WERI-Rb-1 (cell line): ENCODE measurements at regions not wholly inside any gene's neighbourhood (a gene's known extent, or its start where the extent isn't known, plus 50 kb on each side); places are given as distances from the start of the nearest gene placed in this dataset.
A peak's percentile ranks its signal among the peaks of the same experiment; 100 is the strongest.
"Not testable (repeated sequence)": the region's sequence is repeated elsewhere in the genome, so short reads cannot be mapped to it uniquely, and the experiment has no call there.

Experiments used
- DNase-seq: peaks from one replicate; pipeline ENCODE4 v3.0.0-alpha.2; 2020
- H3K27ac ChIP-seq: fragments of 250-450 bp; sonication (Bioruptor Pico); 2 replicates; pipeline ENCODE4 v1.5.1; 2020; ENCODE audit warnings: mild to moderate bottlenecking, moderate library complexity
- H3K27me3 ChIP-seq: fragments of 250-450 bp; sonication (Bioruptor Pico); 2 replicates; pipeline ENCODE4 v1.5.1; 2021; ENCODE audit warnings: mild to moderate bottlenecking, low read depth, moderate library complexity; ENCODE audit not compliant: insufficient read depth, severe bottlenecking
- H3K36me3 ChIP-seq: fragments of 250-450 bp; sonication (Bioruptor Pico); 2 replicates; pipeline ENCODE4 v1.5.1; 2020; ENCODE audit warnings: mild to moderate bottlenecking, moderate library complexity
- H3K4me3 ChIP-seq: 2 replicates; pipeline ENCODE4 v1.5.1; 2011; ENCODE audit warnings: low read depth, mild to moderate bottlenecking, control low read depth, low read length
- H3K9me3 ChIP-seq: fragments of 250-450 bp; sonication (Bioruptor Pico); 2 replicates; pipeline ENCODE4 v1.5.1; 2021; ENCODE audit warnings: mild to moderate bottlenecking, moderate library complexity; ENCODE audit not compliant: severe bottlenecking

DNA sequence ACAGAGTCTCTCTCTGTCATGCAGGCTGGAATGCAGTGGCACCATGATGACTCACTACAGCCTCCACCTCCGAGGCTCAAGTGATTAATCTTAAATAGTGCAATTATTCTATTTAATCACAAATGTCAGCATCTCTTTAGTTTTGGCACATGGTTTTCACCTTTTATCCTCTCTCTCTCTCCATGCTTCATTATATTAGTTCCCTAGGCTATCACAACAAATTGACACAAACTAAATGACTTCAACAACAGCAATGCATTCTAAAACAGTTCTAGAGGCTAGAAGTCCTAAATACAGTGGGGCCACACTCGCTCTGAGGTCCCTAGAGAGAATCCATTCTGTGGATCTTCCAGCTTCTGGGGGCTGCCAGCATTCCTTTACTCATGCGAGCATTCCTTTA is 178.2 kb upstream of the ZNG1F start:
- H3K9me3 ChIP-seq, H3K4me3 ChIP-seq, H3K27ac ChIP-seq, DNase-seq, H3K36me3 ChIP-seq, H3K27me3 ChIP-seq: not testable (repeated sequence)

DNA sequence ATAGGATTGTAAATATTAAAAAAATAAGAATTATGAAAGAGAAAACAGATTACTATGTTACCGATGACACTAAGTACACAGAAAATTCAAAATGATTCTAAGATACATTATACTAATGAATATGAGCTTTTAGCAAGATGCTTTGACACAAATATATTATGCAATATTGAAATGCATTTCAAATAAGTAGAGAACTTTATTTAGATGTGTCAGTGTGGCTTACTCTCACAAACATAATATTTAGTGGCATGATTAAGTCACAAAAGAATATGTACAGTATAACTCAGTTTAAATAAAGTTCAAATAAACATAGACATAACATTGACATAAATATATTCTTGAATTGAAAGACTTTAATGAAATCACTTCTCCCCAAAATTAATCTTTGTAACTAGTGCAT is 172.7 kb upstream of the ZNG1F start:
- H3K9me3 ChIP-seq, H3K27me3 ChIP-seq, DNase-seq, H3K4me3 ChIP-seq, H3K36me3 ChIP-seq, H3K27ac ChIP-seq: not testable (repeated sequence)

DNA sequence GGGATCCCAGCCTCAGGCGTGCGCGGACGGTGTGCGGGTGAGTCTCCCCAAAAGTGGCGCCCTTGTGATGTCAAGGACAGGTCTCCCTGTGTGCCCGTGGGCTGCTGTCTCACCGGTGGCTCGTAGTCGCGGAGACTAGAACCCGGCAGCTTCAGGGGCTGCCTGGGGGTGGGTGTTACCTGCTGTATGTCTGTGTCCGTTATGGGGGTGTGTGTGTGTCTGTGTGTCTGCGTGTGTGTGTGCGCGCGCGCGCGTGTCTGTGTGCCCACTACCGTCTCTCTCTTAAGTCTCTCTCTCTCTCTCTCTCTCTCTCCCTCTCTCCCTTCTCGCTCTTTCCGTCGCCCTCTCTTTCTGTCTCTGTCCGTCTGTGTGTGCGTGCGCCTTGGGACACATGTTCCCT is 170.0 kb upstream of the ZNG1F start:
- peak overlapping the region; percentile 52 for H3K27ac ChIP-seq
- H3K9me3 ChIP-seq, H3K36me3 ChIP-seq, H3K27me3 ChIP-seq: not testable (repeated sequence)
- peak; percentile 25 for DNase-seq
- peak overlapping the region; percentile 73 for H3K4me3 ChIP-seq

DNA sequence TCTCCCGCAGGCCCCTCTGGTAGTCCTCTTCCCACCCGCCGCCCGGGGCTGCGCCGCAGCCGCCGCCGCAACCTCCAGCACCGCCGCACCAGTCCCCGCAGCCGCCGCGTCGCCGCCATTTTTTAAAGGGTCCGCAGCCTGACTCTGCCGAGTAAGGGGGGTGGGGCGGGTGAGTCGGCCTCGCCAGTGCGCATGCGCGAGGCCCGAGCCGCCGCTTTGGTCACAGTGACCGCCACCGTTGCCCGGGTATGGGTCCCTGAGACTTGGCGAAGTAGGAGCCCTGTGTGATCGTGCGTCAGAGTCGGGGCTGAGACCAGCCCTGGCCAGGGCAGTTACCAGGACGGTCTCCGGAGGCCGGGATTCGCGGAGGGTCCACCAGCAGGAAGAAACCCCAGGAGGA is 169.6 kb upstream of the ZNG1F start:
- not testable (repeated sequence) for H3K9me3 ChIP-seq, H3K27me3 ChIP-seq, H3K36me3 ChIP-seq
- peak; percentile 89 for DNase-seq
- Histone ChIP-seq H3K27ac (peak overlapping the region; percentile 52), H3K4me3 (peak overlapping the region; percentile 73)

DNA sequence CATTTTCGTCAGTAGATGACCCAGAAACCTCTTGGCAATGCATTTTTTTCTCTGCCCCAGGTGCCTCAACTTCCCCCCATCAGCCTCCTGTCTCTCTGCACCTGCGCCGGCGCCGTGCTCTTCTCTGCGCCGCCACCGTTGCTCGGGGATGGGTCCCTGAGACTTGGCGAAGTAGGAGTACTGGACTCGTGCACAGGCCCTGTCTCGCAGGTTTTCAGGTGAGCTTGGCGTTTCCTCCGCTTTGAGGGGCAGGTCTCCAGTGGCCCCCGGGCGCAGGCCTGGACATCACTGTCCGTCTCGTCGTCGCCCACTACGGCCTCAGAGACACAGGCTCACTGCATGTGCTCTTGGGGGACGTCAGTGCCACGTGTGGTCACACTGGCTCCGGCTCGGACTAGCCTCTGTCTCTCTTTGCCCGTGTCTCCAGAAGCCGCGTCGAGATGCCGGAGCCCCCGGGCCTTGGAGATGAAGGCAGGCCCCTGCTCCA is 168.8 kb upstream of the ZNG1F start:
- not testable (repeated sequence) for H3K27me3 ChIP-seq, H3K4me3 ChIP-seq, H3K9me3 ChIP-seq, H3K27ac ChIP-seq, DNase-seq, H3K36me3 ChIP-seq

DNA sequence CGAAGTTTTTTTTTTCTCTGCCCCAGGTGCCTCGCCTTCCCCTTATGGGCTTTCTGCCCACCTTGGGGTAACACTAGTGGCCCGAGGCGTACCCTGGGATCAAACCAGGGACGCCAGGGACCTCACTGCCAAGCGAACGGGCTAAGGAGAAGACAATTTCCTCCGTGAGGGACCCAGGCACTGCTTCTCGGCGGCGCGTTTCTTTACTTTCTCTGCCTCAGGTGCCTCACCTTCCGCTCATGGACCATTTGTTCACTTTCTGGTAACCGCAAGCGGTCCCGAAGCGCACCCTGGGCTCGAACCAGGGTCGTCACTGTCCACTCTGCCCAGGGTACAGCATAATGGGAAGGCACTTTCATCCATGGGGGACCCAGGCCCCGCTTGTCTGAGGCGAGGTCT is 168.2 kb upstream of the ZNG1F start:
- not testable (repeated sequence) for H3K36me3 ChIP-seq, H3K27ac ChIP-seq, H3K4me3 ChIP-seq, H3K9me3 ChIP-seq, H3K27me3 ChIP-seq, DNase-seq

DNA sequence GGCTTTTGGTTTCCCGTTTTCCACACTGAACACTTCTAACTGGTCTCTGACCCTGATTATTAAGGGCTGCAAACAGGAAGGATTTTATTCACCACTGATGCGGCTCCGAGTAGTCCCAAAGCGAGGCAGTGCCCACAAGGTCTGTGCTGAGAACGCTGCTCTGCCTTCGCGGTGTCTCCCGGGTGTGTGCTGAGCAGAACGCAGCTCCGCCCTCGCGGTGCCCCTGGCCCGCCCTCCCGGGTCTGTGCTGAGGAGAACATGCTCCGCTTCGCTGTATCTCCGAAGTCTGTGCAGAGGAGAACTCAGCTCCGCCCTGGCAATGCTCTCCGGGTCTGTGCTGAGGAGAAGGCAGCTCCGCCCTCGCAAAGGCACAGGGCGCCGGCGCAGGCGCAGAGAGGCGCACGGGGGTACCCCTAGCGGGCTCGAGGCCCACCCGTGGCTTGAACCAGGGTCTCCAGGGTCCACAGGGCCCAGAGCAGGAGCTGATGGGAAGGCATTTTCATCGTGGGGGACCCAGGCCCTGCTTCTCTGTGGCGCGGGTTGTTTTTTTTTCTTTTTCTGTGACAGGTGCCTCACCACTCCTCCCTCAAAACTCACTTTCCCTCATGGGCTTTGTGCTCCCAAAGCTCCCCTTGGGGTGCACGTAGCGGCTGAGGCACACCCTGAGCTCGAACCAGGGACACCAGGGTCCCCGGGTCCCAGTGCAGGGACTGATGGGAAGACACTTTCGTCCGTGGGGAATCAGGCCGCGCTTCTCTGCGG is 167.7 kb upstream of the ZNG1F start:
- H3K27ac ChIP-seq, H3K4me3 ChIP-seq, DNase-seq, H3K27me3 ChIP-seq, H3K9me3 ChIP-seq, H3K36me3 ChIP-seq: not testable (repeated sequence)

DNA sequence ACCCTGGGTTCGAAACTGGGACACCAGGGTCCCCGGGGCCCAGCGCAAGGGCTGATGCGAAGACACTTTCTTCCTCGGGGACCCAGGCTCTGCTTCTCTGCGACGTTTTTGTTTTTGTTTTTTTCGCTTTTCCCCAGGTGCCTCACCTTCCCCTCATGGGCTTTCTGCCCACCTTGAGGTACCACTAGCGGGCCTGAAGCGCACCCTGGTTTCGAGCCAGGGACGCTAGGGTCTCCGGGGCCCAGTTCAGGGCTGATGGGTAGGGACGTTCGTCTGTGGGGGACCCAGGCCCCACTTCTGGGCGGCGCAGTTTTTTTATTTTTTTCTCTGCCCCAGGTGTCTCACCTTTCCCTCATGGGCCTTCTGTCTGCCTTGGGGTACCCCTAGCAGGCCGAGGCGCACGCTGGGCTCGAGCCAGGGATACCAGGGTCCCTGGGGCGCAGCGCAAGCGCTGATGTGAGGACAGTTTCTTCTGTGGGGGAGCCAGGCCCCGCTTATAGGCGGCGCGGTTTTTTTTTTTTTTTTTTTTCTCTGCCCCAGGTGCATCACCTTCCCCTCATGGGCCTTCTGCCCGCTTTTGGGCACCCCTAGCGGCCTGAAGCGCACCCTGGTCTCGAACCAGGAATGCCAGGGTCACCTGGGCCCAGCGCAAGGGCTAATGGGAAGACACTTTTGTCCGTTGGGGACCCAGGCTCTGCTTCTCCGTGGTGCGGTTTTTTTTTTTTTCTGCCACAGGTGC is 166.8 kb upstream of the ZNG1F start:
- not testable (repeated sequence) for H3K4me3 ChIP-seq, H3K36me3 ChIP-seq, H3K27me3 ChIP-seq, H3K9me3 ChIP-seq, H3K27ac ChIP-seq, DNase-seq

DNA sequence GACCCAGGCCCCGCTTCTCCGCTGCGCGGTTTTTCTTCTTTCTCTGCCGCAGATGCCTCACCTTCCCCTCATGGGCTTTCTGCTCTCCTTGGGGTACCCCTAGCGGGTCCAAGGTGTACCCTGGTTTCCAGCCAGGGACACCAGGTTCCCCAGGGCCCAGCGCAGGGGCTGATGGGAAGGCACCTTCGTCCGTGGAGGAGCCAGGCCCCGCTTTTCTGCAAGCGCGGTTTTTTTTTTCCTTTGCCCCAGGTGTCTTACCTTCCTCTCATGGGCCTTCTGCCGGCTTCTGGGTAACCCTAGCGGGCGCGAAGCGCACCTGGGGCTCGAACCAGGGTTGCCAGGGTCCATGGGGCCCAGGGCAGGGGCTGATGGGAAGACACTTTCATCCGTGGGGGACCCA is 165.9 kb upstream of the ZNG1F start:
- not testable (repeated sequence) for H3K4me3 ChIP-seq, DNase-seq, H3K27ac ChIP-seq, H3K27me3 ChIP-seq, H3K36me3 ChIP-seq, H3K9me3 ChIP-seq

DNA sequence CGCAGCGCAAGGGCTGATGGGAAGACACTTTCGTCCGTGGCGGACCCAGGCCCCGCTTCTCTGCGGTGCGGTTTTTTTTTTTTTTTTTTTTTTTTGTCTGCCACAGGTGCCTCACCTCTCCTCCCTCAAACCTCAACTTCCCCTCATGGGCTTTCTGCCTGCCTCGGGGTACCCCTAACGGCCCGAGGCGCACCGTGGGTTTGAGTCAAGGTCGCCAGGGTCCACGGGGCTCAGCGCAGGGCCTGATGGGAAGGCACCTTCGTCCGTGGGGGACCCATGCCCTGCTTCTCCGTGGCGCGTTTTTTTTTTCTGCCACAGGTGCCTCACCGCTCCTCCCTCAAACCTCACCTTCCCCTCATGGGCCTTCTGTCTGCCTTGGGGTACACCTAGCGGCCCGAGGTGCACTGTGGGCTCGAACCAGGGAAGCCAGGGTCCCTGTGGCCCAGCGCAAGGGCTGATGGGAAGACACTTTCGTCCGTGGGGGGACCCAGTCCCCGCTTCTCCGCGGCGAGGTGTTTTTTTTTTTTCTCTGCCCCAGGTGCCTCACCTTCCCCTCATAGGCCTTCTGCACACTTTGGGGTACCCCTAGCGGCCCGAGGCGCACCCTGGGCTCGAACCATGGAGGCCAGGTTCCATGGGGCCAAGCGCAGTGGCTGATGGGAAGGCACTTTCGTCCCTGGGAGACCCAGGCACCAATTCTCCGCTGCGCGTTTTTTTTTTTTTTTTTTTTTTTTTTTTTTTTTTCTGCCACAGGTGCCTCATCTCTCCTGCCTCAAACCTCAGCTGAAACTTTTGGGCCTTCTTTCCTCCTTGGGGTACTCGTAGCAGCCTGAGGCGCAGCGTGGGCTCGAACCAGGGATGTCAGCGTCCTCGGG is 165.2 kb upstream of the ZNG1F start:
- not testable (repeated sequence) for H3K36me3 ChIP-seq, DNase-seq, H3K9me3 ChIP-seq, H3K4me3 ChIP-seq, H3K27me3 ChIP-seq, H3K27ac ChIP-seq

DNA sequence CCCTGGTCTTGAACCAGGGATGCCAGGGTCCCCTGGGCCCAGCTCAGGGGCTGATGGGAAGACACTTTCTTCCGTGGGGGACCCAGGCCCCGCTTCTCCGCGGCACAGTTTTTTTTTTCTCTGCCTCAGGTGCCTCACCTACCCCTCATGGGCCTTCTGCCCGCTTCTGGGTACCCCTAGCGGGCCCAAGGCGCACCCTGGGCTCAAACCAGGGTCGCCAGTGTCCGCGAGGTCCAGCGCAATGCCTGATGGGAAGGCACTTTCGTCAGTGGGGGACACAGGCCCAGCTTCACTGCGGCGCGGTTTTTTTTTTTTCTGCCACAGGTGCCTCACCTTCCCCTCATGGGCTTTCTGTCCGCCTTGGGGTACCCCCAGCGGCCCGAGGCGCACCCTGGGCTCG is 163.9 kb upstream of the ZNG1F start:
- not testable (repeated sequence) for DNase-seq, H3K4me3 ChIP-seq, H3K27me3 ChIP-seq, H3K9me3 ChIP-seq, H3K27ac ChIP-seq, H3K36me3 ChIP-seq

DNA sequence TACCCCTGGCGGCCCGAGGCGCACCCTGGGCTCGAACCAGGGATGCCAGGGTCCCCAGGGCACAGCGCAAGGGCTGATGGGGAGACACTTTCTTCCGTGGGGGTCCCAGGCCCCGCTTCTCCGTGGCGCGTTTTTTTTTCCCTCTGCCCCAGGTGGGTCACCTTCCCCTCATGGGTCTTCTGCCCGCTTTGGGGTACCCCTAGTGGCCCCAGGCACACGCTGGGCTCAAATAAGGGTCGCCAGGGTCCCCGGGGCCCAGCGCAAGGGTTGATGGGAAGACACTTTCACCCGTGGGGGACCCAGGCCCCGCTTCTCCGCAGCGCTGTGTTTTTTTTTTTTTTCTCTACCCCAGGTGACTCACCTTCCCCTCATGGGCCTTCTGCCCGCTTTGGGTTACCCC is 163.3 kb upstream of the ZNG1F start:
- not testable (repeated sequence) for DNase-seq, H3K36me3 ChIP-seq, H3K27ac ChIP-seq, H3K4me3 ChIP-seq, H3K27me3 ChIP-seq, H3K9me3 ChIP-seq

DNA sequence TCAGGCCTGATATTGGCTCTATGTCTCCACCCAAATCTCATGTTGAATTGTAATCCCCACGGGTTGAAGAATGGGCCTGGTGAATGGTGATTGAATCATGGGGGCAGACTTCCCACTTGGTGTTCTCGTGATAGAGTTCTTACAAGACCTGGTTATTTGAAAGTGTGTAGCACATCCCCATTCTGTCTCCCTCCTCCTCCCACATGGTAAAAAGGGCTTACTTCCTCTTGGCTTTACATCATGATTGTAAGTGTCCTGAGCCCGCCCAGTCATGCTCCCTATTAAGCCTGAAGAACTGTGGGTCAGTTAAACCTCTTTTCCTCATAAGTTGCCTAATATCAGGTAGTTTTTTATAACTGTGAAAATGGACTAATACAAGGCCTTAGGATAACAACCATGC is 158.8 kb upstream of the ZNG1F start:
- DNase-seq = not testable (repeated sequence)

DNA sequence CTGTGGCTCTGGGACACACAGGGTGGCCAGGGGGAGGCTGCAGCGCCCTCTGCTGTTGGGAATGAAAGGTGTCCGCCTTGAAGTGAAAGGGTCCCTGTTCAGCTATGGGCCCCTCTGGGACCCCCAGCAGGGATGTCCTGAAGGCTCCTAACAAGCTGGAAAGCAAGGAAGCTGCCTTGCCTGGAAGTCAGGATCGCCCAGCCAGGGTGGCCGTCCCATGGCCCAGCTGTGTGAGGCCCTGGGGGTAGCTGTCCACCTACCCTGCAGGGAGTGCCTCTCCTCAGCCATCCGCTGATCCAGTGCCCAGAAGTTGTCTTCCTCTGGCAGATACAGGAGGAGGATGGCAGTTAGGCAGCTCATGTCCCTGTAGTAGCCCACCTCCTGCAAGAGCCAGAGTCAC is 143.4 kb upstream of the ZNG1F start:
- DNase-seq, H3K4me3 ChIP-seq, H3K27ac ChIP-seq, H3K36me3 ChIP-seq, H3K9me3 ChIP-seq, H3K27me3 ChIP-seq: not testable (repeated sequence)

More for the DNA sequence above, 158.8 kb upstream of the ZNG1F start:
- not testable (repeated sequence) for H3K9me3 ChIP-seq, H3K27me3 ChIP-seq, H3K27ac ChIP-seq, H3K36me3 ChIP-seq, H3K4me3 ChIP-seq
